HK-2 (cell line): ENCODE measurements at regions not wholly inside any gene's neighbourhood (a gene's known extent, or its start where the extent isn't known, plus 50 kb on each side); places are given as distances from the start of the nearest gene placed in this dataset.
"Not testable (repeated sequence)": the region's sequence is repeated elsewhere in the genome, so short reads cannot be mapped to it uniquely, and the experiment has no call there.

Source experiments
- DNase-seq: peaks from one replicate; pipeline ENCODE4 v3.0.0-alpha.2; 2018; ENCODE audit not compliant: unreplicated experiment

DNA sequence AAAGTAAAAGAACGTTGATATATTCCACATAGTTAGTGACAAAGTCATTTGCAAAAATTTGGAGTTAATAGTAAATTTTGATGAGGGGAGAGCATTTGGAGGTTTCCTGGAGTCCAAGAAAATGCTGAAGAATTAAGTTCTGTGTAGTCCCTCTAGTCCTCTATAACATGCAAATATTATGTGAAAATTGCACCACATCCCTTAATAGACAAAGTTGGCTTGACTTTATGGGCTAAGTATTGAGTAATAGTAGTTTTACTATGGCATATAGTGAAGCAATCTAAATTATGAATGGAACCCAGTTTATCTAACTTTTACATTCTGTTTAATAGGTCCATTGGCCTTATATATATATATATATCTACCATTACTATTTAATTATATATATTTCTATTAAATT is 66.4 kb upstream of the DCN start:
- no peak for DNase-seq

GRCh38 chr12:91243177-91243576 is 60.6 kb upstream of the DCN start:
- not testable (repeated sequence) for DNase-seq

- DNase-seq: no peak
Observed at GRCh38 chr12:91241756-91242155, 59.1 kb upstream of the DCN start.

GRCh38 chr12:91240386-91241095 is 57.9 kb upstream of the DCN start:
- no peak for DNase-seq

DNA sequence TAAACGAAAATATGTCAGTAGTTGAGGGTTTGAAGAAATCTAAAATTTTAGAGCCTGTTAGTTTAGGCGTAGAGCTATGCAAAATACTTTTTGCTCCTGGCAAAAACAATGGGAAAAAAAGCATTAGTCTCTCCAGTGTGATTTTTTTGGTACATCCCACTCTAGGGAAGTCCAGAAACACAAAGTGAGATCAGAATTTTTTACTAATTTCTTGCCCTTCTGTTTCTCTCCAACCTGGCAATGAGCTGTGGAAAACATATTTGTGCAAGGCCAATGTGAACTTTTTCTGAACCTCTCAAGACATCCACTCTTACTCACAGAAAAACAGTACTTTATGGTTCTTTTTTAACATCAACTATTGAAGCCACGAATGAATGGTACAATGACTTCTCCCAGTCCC is 56.9 kb upstream of the DCN start:
- DNase-seq: no peak
